Suprapubic skin (tissue), 4 donors: ENCODE measurements at regions not wholly inside any gene's neighbourhood (a gene's known extent, or its start where the extent isn't known, plus 50 kb on each side); places are given as distances from the start of the nearest gene placed in this dataset.

Experiments used
- DNase-seq, 2 donors: peaks; one replicate each; pipeline ENCODE4 v3.0.0-alpha.2; 2019; ENCODE audit warnings: low spot score in 2 of 2
- H3K27ac ChIP-seq: fragments of 200-600 bp; sonication (generic); one replicate; pipeline ENCODE4 v1.5.1; 2019
- H3K27me3 ChIP-seq: fragments of 200-600 bp; sonication (generic); one replicate; pipeline ENCODE4 v1.5.1; 2019
- H3K36me3 ChIP-seq: fragments of 200-600 bp; sonication (generic); one replicate; pipeline ENCODE4 v1.5.1; 2019
- H3K4me1 ChIP-seq: fragments of 200-600 bp; sonication (generic); one replicate; pipeline ENCODE4 v1.5.1; 2019
- H3K4me3 ChIP-seq: fragments of 200-600 bp; sonication (generic); one replicate; pipeline ENCODE4 v1.5.1; 2019; ENCODE audit warnings: mild to moderate bottlenecking
- H3K9me3 ChIP-seq: fragments of 200-600 bp; sonication (generic); one replicate; pipeline ENCODE4 v1.5.1; 2019
- EP300 ChIP-seq: sonication (generic); formaldehyde crosslinking; IDR thresholded peaks from one replicate; pipeline ENCODE4 v1.6.1; 2017; ENCODE audit warnings: antibody characterized with exemption
- POLR2A ChIP-seq, 2 donors: fragments of 450-650 bp; IDR thresholded peaks; one replicate each; pipeline ENCODE4 v1.6.1; 2017; ENCODE audit warnings: antibody characterized with exemption in 2 of 2, mild to moderate bottlenecking in 2 of 2, moderate library complexity in 2 of 2
- POLR2AphosphoS5 ChIP-seq, 3 donors: sonication (generic); formaldehyde crosslinking; IDR thresholded peaks; one replicate each; pipeline ENCODE4 v1.6.1; 2017; ENCODE audit warnings: antibody characterized with exemption in 3 of 3
- WGBS: methylation state at CpG from one replicate; pipeline ENCODE4 v1.1.5; 2018; 5-methylcytosine and 5-hydroxymethylcytosine counted together
- TF ChIP-seq, protein P1 (sequence below), 2 donors: fragments of 200-600 bp in 1 of 2; fragments of 450-650 bp in 1 of 2; sonication (generic) in 1 of 2; IDR thresholded peaks; one replicate each; pipeline ENCODE4 v1.5.1; 2016 to 2019; ENCODE audit warnings: antibody characterized with exemption in 2 of 2, mild to moderate bottlenecking in 1 of 2, moderate library complexity in 1 of 2

DNA sequence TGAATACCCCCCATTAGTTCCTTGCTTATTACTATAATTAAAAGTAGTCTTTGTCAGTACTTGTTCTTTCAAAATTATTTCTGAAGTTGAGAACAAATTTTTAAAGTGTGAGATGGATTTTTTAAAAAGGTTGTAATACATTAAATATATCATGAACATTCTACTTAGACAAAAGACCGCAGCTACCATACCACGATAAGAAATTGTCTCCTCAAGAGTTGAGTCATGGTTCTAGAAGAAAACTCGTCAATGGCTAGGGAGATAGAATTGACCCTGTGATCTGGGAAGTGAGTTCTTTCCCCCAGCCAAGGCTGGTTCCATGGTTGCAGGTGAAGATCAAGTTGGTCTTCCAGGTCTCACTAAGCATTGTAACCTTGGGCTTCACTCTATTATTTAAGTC, 67.8 kb upstream of the ACYP2 start:
- 87% methylated on average over 3 of the region's 3 CpGs for whole genome bisulfite sequencing
- no peak for DNase-seq
- Histone ChIP-seq H3K4me3 (no peak overlapping the region), H3K9me3 (no peaks in the 10 kb centered on the region), H3K36me3 (peaks cover 12% of the 10 kb centered on the region), H3K4me1 (no peaks in the 10 kb centered on the region), H3K27me3 (no peaks in the 10 kb centered on the region), H3K27ac (no peak overlapping the region)
- TF ChIP-seq, protein P1, sequence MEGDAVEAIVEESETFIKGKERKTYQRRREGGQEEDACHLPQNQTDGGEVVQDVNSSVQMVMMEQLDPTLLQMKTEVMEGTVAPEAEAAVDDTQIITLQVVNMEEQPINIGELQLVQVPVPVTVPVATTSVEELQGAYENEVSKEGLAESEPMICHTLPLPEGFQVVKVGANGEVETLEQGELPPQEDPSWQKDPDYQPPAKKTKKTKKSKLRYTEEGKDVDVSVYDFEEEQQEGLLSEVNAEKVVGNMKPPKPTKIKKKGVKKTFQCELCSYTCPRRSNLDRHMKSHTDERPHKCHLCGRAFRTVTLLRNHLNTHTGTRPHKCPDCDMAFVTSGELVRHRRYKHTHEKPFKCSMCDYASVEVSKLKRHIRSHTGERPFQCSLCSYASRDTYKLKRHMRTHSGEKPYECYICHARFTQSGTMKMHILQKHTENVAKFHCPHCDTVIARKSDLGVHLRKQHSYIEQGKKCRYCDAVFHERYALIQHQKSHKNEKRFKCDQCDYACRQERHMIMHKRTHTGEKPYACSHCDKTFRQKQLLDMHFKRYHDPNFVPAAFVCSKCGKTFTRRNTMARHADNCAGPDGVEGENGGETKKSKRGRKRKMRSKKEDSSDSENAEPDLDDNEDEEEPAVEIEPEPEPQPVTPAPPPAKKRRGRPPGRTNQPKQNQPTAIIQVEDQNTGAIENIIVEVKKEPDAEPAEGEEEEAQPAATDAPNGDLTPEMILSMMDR (IDR thresholded peaks at IDR 0.05): no peak
- TF ChIP-seq EP300 (no peak), POLR2A (IDR thresholded peaks at IDR 0.05) (no peak), POLR2AphosphoS5 (IDR thresholded peaks at IDR 0.05) (no peak)

DNA sequence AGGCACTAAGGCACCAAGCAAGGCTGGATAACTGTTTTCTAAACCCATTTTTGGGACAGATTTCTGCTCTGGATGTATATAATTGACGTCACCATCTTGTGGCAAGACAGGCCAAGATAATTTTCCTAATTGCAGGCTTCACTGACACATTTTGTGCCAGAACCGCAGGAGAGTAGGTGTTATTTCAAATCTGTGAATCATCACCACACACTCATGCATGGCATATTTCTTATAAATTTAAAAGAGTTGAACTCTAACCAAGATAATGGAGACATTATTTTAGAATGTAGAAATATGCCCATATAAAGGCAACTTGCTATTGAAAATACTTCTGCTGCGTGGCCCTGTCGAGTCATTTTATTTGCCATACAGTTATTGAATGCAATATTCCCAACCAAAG, 68.3 kb upstream of the ACYP2 start:
- H3K9me3 ChIP-seq: no peaks in the 10 kb centered on the region
- H3K36me3 ChIP-seq: peaks cover 10% of the 10 kb centered on the region
- H3K27me3 ChIP-seq: no peaks in the 10 kb centered on the region
- 82% methylated on average over 4 of the region's 4 CpGs for WGBS
- no peak for TF ChIP-seq EP300
- no peak for DNase-seq
- H3K27ac ChIP-seq: no peak overlapping the region
- no peaks in the 10 kb centered on the region for H3K4me1 ChIP-seq
- H3K4me3 ChIP-seq: no peak overlapping the region

DNA sequence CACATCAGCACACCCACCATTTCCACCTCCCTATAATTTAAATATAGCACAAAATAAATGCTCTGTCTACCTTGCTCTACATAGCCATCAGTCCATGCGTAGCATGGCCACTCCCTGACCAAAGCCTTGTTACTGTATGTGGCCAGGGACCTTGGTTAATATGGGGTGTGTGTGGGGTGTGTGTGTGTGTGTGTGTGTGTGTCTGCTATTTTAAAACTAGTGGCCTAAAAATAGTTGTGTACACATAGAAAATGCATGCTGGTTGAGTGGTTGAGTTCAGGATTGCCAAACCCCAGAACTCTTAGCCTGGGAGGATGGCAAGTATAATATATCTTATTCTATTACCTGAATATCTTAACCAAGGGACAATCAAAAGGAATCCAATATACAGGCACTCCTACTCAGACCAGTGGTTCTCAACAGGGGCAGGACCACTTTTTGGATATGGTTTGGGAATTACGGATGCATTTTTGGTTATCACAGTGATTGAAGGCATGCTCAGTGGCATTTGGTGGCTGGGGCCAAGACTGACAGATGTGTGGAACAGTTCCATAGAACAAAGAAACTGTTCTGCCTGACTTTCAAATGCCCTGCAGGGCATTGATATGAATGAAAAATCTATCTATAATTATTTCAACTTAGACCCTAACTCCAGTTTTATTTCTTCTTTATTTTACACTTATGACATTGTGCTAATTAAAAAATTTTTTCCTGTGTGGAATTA, 72.3 kb upstream of the PSME4 start:
- no peak overlapping the region for H3K4me3 ChIP-seq
- H3K27me3 ChIP-seq: no peaks in the 10 kb centered on the region
- WGBS: 77% methylated on average over 2 of the region's 2 CpGs
- H3K36me3 ChIP-seq: no peaks in the 10 kb centered on the region
- DNase-seq: no peak
- no peaks in the 10 kb centered on the region for H3K4me1 ChIP-seq
- H3K27ac ChIP-seq: peak overlapping the region; percentile 62
- no peak for TF ChIP-seq EP300
- TF ChIP-seq POLR2A (IDR thresholded peaks at IDR 0.05): no peak
- TF ChIP-seq, protein P1 (IDR thresholded peaks at IDR 0.05): no peak
- no peak for TF ChIP-seq POLR2AphosphoS5 (IDR thresholded peaks at IDR 0.05)
- no peaks in the 10 kb centered on the region for H3K9me3 ChIP-seq

GRCh38 chr2:54042341-54042740, 71.5 kb upstream of the PSME4 start:
- H3K9me3 ChIP-seq: no peaks in the 10 kb centered on the region
- H3K27ac ChIP-seq: peak overlapping the region; percentile 15
- 61% methylated on average over 2 of the region's 2 CpGs for WGBS
- no peaks in the 10 kb centered on the region for H3K36me3 ChIP-seq
- no peak for DNase-seq
- TF ChIP-seq POLR2A (IDR thresholded peaks at IDR 0.05) (no peak), POLR2AphosphoS5 (IDR thresholded peaks at IDR 0.05) (no peak), EP300 (no peak)
- TF ChIP-seq, protein P1 (IDR thresholded peaks at IDR 0.05): no peak
- no peak overlapping the region for H3K4me3 ChIP-seq
- no peaks in the 10 kb centered on the region for H3K27me3 ChIP-seq
- no peaks in the 10 kb centered on the region for H3K4me1 ChIP-seq

DNA sequence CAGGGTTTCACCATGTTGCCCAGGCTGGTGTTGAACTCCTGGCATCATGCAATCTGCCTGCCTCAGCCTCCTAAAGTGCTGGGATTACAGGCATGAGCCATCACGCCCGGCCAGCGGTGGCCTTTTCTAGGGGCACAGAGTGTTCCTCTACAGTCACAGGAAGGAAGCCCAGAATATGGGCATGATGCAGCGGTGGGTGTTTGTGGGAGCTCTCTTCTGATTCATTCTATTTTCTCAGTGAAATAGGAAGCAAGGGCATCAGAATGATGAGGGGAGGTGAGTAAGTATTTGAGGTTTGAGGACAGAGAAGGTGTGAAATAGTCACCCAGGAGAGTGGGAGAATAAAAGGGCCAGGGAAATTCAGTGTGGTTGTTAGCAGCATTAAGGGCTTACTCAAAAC, 70.3 kb upstream of the PSME4 start:
- Histone ChIP-seq H3K4me3 (no peak overlapping the region), H3K27me3 (no peaks in the 10 kb centered on the region), H3K4me1 (no peaks in the 10 kb centered on the region), H3K36me3 (no peaks in the 10 kb centered on the region), H3K27ac (no peak overlapping the region), H3K9me3 (no peaks in the 10 kb centered on the region)
- no peak for TF ChIP-seq EP300
- no peak for TF ChIP-seq POLR2A (IDR thresholded peaks at IDR 0.05)
- TF ChIP-seq, protein P1 (IDR thresholded peaks at IDR 0.05): no peak
- TF ChIP-seq POLR2AphosphoS5 (IDR thresholded peaks at IDR 0.05): no peak
- WGBS: 87% methylated on average over 4 of the region's 4 CpGs
- no peak for DNase-seq

- no peaks in the 10 kb centered on the region for H3K27me3 ChIP-seq
- H3K4me1 ChIP-seq: no peaks in the 10 kb centered on the region
- no peaks in the 10 kb centered on the region for H3K36me3 ChIP-seq
- DNase-seq: no peak
- TF ChIP-seq, protein P1 (IDR thresholded peaks at IDR 0.05): no peak
- TF ChIP-seq POLR2A (IDR thresholded peaks at IDR 0.05) (no peak), EP300 (no peak), POLR2AphosphoS5 (IDR thresholded peaks at IDR 0.05) (no peak)
- no peak overlapping the region for H3K27ac ChIP-seq
- 96% methylated on average over 1 of the region's 1 CpG for WGBS
- H3K9me3 ChIP-seq: no peaks in the 10 kb centered on the region
- H3K4me3 ChIP-seq: no peak overlapping the region
These were observed 69.9 kb upstream of the PSME4 start for GRCh38 chr2:54040685-54041084.
